HK-2 (cell line): ENCODE measurements at regions not wholly inside any gene's neighbourhood (a gene's known extent, or its start where the extent isn't known, plus 50 kb on each side); places are given as distances from the start of the nearest gene placed in this dataset.
"Not testable (repeated sequence)": the region's sequence is repeated elsewhere in the genome, so short reads cannot be mapped to it uniquely, and the experiment has no call there.

Experiments
- DNase-seq: peaks from one replicate; pipeline ENCODE4 v3.0.0-alpha.2; 2018; ENCODE audit not compliant: unreplicated experiment

DNA sequence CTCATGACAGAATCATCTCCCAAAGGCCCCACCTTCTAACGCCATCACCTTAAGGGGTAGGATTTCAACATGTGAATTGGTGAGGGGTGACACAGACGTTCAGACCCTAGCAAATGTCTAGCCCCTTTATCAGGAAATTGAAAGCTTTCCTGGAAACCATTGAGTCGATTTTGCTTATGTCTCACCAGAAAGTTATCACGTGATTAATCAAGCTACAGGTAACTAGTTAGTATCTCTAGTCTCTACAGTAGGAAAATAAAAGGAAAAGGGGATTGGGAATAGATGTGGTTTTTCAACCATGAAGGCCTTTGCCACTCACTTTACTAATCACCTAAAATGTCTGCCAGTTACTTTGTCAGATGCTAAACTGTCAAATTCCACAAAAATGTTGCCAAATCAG is 1133.0 kb downstream of the PDHA2 start:
- no peak for DNase-seq

DNA sequence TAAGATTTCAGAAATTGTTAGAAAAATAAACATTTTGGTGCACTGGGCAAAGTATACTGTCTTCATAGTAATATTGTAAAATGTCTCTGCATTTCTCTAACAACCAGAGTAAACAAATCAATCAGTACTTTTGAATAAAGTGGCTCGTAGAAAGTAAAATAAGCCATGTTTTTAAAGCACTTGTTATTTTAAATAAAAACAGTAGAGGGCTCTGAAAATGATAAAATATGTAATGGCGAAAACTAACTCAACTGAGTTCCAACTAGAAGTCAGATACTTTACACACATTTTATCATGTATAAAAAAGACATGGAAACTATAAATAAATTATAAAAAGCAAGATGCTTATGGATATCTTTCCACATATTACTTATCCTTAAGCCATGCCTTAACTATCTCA is 1134.4 kb downstream of the PDHA2 start:
- no peak for DNase-seq

DNA sequence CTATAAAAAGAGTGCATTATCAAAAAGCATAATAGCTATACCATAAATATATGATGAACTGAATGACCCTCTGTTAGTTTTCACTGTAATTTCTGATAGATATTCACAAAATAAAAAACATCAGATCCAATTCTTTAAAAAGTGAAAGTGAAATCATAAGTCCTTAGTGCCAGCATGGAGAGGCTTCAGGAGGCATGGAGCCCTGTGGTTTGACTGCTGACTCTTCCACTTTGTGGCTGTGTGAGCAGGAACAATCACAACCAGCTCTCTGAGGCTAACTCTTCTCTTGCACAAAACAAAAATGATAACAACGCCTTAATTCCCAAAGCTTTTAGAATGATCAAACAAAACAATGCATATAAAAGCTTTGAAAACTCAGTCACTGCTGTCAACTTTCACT is 1143.9 kb downstream of the PDHA2 start:
- peak; percentile 5 for DNase-seq

DNA sequence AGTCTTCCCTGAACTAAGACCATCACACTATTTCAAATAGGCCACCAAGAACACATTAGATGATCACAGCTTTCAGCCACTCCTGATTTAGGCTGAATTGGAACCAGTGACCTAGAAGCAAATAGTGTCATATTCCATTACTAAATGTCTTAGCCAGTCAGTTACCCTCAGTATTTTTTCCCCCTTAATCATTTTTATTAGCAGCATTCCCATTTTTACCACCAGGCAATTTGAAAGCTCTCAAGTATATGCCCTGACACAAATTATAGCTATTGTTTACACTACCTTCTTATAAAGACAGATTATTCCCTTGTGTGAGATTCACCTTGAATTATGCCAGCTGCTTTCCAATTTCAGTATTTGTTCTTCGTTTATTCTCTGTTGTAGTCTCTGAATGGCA is 1146.9 kb downstream of the PDHA2 start:
- DNase-seq, result no peak

GRCh38 chr4:96991083-96991482 is 1151.2 kb downstream of the PDHA2 start:
- no peak for DNase-seq

GRCh38 chr4:96992443-96992842 is 1150.8 kb downstream of the STPG2 start:
- no peak for DNase-seq

DNA sequence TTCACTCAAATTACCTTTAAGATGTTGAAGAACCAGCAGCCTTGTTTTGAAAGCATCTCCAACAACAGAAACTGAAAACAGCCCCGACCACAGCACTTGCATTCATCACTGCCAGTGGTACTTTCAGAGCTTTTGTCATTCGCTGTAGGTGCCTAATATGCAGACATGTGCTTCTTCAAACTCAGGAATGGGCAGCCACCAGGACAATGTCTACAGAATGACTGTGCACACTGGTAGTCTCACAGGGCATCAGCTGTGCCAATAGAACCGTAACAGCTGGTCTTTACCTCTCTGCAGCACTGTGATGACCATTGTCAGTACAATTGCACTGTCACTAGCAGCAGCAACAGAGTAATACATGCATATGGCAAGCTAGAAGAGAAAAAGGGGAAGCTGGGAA is 1149.7 kb downstream of the STPG2 start:
- no peak for DNase-seq

- DNase-seq, result no peak
Measured at GRCh38 chr4:97003715-97004114, 1139.6 kb downstream of the STPG2 start.

GRCh38 chr4:97013309-97013708 is 1130.0 kb downstream of the STPG2 start:
- DNase-seq, result no peak

DNA sequence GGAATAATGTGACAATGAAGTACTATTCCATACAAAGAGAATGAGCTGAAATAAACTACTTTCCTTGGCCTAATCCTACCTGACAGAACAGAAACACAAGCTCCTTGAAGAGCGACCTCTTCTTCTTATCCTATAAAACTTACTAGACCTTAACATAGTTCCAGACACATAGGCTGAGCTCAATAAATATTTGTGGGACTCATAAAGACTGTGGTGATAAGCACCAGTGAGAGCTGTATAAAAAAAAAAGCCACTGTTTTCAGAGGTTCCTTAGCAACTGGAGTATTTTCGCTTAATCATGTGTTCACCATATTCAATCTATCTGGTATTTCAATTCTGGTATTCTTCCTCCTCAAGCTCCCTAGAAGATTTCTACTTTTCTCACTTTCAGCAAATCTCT is 1129.6 kb downstream of the STPG2 start:
- DNase-seq, result no peak

GRCh38 chr4:97015301-97015700 is 1128.0 kb downstream of the STPG2 start:
- no peak for DNase-seq

DNA sequence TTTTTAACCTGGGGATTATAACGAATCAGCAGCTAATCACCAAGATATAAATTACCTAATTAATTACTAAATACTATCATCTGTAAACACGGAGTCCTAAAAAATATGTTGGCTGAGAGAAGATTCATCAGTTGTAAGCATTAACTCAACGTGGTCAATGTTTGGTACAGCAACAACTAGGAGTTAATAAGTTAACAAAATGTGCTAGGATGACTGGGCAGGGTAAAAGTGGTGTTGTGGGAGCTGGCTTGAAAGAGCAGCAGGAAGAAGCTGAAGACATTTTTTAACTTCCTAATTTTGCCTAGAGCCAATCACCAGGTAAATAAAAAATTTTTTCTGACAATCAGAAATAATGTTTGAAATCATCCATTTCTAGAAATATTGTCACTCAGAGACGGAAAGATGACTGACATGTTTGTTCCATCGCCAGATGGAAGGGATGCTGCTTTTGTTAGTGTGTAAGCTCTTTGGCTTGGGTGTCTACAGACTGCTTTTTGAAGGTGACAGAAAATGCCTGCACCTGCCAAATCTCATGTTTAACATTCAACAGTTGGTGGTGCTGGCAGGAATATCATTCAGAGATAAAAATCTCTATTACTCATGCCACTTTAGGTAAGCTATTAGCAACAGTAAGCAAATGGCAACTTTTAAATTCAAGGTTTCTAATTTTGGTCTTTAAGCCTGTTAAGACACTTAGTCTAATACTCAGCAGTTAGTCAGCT is 1126.9 kb downstream of the STPG2 start:
- DNase-seq, result no peak

DNA sequence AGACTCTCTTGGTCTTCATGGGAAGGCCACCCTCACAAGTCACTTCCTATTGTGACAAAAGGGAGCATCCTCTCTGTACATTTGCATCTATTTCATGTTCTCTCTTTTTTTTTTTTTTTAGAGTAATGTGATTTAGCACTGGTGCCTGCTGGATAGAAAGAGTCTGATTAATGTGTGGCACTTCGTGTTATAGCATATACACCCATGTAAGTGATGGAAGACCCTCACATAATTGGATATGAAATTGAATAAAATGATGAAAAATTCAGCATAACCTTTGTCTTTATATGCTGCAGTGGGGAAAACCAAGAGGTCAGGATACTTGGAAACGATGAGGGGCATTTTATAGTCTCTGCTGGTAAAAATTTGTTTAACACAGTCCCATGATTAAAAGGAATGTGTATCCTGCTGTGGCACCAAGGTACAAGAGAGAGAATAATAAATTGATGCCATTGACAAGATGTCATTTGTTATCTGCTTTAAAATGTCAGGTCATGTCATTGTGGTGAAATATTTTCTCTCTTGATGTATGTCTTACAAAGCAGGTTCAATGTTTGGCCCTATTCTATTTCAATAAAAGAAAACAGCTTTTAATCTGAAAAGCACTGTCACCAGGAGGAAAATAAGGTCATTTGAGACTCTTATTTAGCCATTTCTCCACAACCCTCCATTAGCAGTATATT is 1115.4 kb downstream of the STPG2 start:
- DNase-seq, result no peak

DNA sequence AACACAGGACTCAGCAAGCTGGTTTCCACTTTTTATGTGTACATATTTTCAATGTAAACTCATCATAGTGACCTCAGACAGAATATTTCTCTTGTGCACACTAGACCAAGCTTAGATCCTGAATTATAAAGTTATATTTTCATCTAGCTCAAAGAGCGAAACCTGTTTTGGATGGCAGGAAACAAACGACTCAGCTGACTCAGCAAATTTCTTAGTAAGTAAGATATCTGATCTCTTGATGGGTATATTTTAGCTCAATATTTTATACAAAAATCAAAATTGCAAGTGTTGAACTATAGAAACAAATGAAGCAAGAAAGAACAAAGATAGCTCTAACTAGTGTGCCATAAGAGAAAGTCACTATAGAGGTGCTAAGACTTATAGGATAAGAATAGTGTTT is 1114.5 kb downstream of the STPG2 start:
- DNase-seq, result no peak

DNA sequence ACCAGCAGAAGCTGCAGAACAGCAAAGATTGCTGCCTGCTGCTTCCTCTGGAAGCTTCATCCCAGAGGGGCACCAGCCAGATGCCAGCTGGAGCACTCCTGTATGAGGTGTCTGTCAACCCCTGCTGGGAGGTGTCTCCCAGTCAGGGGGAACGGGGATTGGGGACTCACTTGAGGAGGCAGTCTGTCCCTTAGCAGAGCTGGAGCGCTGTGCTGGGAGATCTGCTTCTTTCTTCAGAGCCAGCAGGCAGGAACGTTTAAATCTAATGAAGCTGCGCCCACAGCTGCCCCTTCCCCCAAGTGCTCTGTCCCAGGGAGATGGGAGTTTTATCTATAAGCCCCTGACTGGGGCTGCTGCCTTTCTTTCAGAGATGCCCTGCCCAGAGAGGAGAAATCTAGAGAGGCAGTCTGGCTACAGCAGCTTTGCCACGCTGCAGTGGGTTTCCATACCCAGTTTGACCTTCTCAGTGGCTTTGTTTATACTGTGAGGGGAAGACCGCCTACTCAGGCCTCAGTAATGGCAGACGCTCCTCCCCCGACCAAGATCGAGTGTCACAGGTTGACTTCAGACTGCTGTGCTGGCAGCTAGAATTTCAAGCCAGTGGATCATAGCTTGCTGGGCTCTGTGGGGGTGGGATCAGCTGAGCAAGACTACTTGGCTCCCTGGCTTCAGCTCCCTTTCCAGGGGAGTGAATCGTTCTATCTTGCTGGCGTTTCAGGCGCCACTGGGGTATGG is 1105.7 kb downstream of the STPG2 start:
- DNase-seq, result not testable (repeated sequence)

- DNase-seq, result no peak
Measured at GRCh38 chr4:97038146-97038516, 1105.1 kb downstream of the STPG2 start.

DNA sequence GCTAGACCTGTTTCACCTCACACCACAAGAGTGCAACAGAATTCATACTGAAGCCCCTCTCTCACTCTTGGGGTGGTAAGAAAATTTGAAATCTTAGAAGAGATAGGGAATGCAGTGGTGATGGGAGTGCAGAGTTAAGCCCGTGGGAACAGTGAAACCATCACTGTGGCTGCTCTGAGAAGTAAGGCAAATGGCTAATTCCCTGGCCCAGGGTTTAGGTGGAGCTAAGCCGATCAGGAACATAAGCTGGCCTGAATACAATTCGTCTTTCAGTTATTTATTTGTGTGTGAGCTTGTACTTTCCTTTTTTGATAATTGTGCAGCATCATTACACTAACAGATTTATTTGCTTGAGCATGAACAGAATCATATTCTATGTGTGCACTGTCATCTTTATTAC is 1070.6 kb downstream of the STPG2 start:
- no peak for DNase-seq

DNA sequence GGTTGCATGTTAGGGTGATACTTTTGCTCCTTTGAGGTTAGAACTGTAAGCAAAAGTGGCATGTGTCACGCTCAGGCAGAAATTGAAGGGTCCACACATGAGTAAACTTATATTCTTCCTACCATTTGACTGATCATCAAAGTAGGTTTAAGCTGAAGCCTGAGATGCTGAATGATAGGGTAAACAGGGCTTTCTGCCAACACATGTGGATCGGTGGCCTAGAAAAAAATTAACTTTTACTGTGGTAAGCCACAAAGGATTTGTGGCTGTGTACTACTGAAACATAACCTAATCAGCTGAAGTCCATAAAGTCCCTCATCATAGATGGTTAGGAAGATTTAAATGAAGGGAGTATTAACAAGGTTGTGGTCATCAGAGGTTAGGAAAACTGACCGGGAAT is 1070.1 kb downstream of the STPG2 start:
- peak; percentile 3 for DNase-seq

GRCh38 chr4:97074531-97074930 is 1068.7 kb downstream of the STPG2 start:
- DNase-seq, result no peak

- DNase-seq, result no peak
Measured at GRCh38 chr4:97081951-97082350, 1061.3 kb downstream of the STPG2 start.

DNA sequence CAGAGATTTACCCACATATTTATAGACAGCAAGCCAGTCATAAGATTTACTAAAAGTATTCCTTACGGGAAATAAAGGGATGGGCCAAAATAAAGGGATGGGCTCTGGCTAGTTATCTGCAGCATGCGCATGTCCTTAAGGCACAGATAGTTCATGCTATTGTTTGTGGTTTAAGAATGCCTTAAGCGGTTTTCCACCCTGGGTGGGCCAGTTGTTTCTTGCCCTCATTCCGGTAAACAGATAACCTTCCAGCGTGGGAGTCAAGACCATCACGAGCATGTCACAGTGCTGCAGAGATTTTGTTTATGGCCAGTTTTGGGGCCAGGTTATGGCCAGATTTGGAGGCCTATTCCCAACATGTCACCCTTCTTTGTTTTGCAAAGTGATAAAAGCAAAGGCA is 1046.2 kb downstream of the STPG2 start:
- not testable (repeated sequence) for DNase-seq

GRCh38 chr4:97101171-97101570 is 1042.1 kb downstream of the STPG2 start:
- not testable (repeated sequence) for DNase-seq

- DNase-seq, result no peak
Measured at GRCh38 chr4:97103252-97103651, 1040.0 kb downstream of the STPG2 start.
